NCI-H2171 treated with DMSO at 0.1 percent for 48 hours (cell line): ENCODE measurements at regions not wholly inside any gene's neighbourhood (a gene's known extent, or its start where the extent isn't known, plus 50 kb on each side); places are given as distances from the start of the nearest gene placed in this dataset.

Source experiments
- DNase-seq: peaks from one replicate; lab custom pipeline; 2025; lab: John Stamatoyannopoulos, UW

DNA sequence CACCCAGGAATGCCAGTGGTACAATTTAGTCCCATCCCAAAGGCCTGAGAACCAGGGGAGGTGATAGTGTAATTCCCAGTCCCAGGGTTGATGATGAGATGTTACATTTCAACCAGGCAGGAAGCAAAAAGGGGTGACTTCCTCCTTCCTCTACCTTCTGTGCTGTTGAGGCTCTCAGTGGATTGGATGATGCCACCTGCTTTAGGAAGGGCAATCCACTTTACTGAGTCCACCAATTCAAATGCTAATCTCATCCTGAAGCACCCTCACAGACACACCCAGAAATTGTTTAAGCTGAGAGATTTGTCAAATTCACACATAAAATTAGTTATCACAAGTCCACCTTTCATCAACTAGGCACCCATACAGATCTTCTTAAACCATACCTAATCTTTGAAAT, 418.5 kb upstream of the GOLIM4 start:
- DNase-seq = no peak

DNA sequence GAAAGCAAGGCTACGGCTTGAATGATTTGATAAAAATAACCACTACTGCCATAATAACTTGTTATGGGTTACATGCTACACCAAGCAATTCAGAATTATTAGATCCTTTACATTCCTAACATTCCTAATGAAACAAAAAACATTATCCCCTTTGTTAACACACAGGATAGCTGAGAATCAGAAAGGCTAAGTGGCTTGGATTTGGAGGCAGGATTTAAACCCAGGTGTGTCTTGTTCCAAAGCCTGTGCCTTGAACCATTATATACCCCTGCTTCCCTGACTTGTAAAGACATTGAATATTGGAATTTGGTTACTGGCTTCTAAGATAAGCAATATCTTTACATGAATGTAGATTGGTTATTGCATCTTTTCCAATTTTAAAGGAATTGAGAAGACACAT, 417.1 kb upstream of the GOLIM4 start:
- DNase-seq = no peak

GRCh38 chr3:168511428-168512014, 415.8 kb upstream of the GOLIM4 start:
- no peak for DNase-seq

DNA sequence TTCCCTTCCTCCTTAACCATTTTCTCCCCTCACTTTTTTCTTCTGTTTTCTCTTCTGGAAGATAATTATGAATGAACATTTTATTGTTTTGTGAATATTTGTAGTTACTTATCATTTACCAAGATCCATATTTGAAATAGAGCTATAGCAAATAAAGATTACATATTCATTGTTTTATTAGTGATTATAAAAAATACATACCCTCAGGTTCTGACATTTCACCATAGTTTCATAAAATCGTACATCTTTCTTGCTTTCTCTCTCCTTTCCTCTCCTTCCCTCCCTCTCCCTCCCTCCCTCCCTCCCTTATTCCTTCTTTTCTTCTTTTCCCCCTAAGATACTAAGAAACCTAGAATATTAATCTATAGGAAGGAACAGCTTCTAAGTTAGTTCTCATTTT, 410.9 kb upstream of the GOLIM4 start:
- DNase-seq = no peak

GRCh38 chr3:168501570-168501969, 405.8 kb upstream of the GOLIM4 start:
- no peak for DNase-seq

DNA sequence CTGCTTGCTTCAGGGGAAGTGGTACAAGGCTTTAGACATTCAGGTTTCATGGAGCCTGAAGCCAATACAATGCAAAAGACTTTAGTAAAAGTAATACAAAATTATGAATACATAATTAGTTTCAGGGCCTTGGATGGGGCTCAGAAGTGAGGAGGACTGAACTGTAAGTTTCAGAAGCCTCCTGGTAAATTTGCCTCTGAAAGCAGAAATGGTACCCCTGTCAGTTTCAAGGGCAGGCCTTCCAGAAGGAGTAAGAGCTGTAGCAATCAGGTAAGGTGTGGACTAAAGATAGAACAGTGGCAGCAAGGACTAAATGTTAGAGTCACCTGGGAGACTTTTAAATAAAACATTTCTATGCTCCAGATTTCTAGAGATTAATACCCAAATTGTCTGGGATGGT, 402.5 kb upstream of the GOLIM4 start:
- no peak for DNase-seq

GRCh38 chr3:168497741-168498140, 402.0 kb upstream of the GOLIM4 start:
- DNase-seq = no peak

GRCh38 chr3:168497183-168497582, 401.5 kb upstream of the GOLIM4 start:
- DNase-seq = no peak

DNA sequence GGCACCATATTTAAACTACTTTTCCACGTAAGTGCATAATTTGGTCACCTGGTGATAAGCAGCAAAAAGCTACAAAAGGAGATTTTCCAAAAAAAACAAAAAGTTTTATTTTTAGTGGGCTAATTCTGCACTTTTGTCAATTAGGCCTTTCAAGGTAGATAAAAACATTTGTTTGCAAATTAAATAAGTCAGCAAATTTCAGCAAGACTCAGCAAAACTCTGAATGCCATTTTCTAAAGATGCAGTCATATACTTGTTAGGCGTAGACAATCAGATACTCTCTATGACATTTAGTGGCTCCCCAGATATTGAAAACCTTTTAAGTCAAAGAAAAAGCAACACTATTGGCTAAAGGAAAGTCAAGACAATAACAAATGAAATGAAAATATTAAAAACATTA, 400.2 kb upstream of the GOLIM4 start:
- no peak for DNase-seq

DNA sequence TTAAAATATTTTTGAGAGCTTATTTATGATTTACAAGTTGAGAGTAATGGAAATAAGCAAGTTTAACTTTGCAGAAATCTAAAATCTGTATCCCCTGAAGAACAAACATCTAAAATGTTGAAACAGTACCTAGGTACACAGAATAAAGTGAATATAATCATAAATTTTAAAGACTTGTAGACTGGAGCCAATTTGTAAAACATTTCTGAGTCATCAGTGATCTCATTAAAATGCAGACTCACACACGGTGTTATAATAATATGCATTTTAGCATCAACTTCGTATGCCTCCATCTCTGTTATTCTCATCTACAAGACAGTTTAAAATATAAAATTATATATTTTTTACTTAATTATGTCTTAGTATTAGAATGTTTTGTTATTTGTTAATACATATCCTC, 399.5 kb upstream of the GOLIM4 start:
- no peak for DNase-seq

- DNase-seq = no peak
Observed at GRCh38 chr3:168493412-168494205, 397.9 kb upstream of the GOLIM4 start.

DNA sequence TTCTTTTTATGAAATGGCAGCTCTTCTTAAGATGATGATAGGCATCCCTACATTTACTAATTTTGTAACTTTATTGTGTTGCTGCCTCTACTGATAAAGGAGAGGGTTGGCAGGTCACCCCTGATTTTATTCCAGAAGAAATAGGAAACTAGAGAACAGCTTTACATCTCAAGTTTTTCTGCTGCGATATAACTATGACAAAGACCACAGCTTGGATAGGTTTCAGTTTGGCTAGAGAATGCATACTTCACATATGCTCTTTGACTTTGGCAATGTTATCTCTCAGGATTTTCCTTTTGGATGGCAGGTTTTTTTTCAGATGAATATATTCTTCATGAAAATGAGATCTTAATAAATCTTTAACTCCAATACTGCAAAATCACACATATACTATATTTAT, 395.3 kb upstream of the GOLIM4 start:
- no peak for DNase-seq

DNA sequence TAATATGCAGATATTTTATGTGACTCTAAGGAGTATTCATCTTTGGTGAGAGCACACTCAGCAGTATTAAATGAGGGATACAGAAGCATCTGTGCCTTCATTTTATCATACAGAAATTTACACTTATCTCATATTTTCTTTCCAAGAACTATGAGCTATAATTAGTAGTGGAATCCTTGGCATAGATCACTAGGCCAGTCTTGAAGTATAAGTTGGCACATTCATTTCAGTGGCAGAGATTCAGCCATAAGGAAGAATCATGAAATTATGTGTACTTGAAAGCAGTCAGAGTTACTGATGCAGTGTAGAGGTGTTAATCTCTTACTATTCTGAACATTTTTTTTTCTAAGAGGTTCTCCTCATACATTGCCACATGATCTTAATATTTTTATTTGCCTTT, 393.6 kb upstream of the GOLIM4 start:
- DNase-seq = no peak

GRCh38 chr3:168485936-168486335, 390.2 kb upstream of the GOLIM4 start:
- no peak for DNase-seq

- DNase-seq = no peak
Observed at GRCh38 chr3:168476360-168476980, 380.7 kb upstream of the GOLIM4 start.

- no peak for DNase-seq
Observed at GRCh38 chr3:168475704-168476103, 380.0 kb upstream of the GOLIM4 start.

DNA sequence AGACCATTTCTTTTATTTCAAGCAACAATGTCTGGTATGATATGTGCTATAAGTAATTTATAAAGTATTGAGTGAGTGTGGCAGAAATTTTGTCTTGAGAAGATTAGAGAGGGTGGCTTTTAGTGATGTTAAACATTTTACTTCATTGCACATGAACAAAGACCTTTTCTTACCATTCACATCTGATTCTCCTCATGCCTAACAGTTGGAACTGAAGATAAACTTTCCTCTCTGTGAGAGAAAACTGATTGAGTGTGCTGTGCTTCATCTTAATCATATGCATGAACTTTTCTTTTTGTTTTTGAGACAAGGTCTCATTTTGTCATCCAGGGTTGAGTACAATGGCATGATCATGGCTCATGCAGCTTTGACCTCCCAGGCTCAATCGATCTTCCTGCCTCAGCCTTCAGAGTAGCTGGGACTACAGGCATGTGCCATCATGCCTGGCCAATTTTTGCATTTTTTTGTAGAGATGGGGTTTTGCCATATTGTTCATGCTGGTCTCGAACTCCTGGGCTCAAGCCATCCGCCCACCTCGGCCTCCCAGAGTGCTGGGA, 377.7 kb upstream of the GOLIM4 start:
- DNase-seq = no peak

GRCh38 chr3:168472783-168473182, 377.1 kb upstream of the GOLIM4 start:
- no peak for DNase-seq

DNA sequence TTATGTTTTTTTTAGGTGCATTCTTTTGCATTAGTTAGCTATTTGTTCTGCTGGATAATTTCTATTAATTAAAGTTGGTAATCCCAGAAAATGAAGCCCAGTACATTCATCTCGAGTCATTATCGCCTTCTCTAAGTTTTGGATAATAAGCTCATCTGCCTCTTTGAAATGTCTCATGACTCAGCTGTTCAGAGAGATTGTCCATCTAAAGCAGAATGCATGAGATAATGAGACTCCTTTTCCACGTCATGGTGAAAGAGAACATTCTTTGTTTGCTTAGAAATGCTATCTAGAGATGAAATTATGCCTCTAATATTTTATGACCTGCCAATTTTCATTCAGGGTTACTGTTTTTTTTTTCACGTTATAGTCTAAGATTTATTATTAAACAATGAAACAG, 374.7 kb upstream of the GOLIM4 start:
- DNase-seq = no peak

- DNase-seq = no peak
Observed at GRCh38 chr3:168469436-168469835, 373.7 kb upstream of the GOLIM4 start.

DNA sequence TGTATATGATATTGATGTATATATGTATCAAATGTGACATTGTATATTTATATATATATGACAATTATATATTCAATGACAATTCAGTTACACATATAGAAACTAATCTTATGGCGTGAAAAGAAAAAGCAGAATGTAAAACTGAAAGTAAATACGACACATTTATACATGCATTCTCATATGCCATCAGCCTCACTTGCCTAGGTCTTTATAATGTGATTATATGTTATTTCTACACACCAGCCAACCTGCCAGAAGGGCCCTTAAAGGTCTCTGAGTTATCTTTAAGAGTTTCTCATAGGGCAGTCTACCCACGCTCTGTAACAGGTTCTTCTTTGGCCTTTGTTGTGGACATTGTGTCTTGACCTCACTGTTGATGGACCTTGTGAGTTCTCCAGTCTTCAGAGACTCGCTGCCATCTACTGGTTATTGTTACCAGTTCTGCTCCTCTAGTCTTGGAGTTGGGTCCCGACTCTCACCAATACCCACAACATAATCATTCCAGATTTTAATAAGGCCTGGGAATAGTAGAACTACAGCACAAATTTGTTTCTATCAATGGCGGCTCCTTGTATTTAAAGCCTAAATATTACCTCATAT, 371.5 kb upstream of the GOLIM4 start:
- no peak for DNase-seq

DNA sequence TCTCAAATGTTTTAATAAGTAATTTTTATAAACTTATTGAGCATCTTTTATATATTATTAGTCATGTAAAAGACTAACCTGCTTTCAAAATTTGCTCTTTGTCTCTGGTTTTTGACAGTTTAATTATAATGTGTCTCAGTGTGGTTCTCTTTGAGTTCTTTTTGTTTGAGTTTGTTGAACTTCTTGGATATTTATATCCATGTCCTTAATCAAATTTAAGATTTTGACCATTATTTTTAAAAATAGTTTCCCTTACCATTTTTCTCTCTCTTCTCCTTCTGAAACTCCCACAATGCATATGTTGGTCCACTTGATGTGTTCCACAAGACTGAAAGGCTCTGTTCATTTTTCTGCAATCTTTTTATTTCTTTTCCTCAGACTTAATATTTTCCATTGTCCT, 366.1 kb upstream of the GOLIM4 start:
- no peak for DNase-seq
